IMR-90 (cell line): ENCODE measurements at regions not wholly inside any gene's neighbourhood (a gene's known extent, or its start where the extent isn't known, plus 50 kb on each side); places are given as distances from the start of the nearest gene placed in this dataset.

Experiments used
- ATAC-seq: fragments of 200-7000 bp; cut with Tn5 transposase; 2 replicates; pipeline ENCODE4 v1.9.1; 2020; ENCODE audit warnings: low read depth, mild to moderate bottlenecking, moderate library complexity
- BruUV-seq: library from RNA; stranded (reverse); fragments of 400-500 nt; replicated peaks from 2 replicates; lab custom pipeline; 2021; lab: Mats Ljungman, UMichigan
- CTCF ChIA-PET: fragments of 300-600 bp; formaldehyde crosslinking; extraction: SDS; loops from one replicate; lab custom pipeline; 2021; ENCODE audit warnings: antibody characterized with exemption; lab: Yijun Ruan, JAX
- POLR2A ChIA-PET: fragments of 300-600 bp; sonication (Branson Sonifier 250); formaldehyde crosslinking; loops from one replicate; lab custom pipeline; 2022; ENCODE audit warnings: antibody characterized with exemption; ENCODE audit not compliant: unreplicated experiment; lab: Charles Lee
- DNase-seq: peaks from one replicate; pipeline ENCODE4 v3.0.0; 2013
- H2AFZ ChIP-seq: replicated peaks from 2 replicates; pipeline ENCODE3; 2013; ENCODE audit warnings: low read length, mild to moderate bottlenecking; ENCODE audit not compliant: poor library complexity
- H2AK5ac ChIP-seq: 2 replicates; pipeline ENCODE4 v1.6.1; 2013; ENCODE audit warnings: low read depth, low read length, inconsistent platforms
- H2AK9ac ChIP-seq: replicated peaks from 2 replicates; pipeline ENCODE3; 2013; ENCODE audit warnings: mild to moderate bottlenecking, low read depth, low read length, moderate library complexity; ENCODE audit not compliant: poor library complexity
- H2BK120ac ChIP-seq: 2 replicates; pipeline ENCODE4 v1.6.1; 2013; ENCODE audit warnings: low read depth, low read length, inconsistent platforms
- H2BK15ac ChIP-seq: 3 replicates; pipeline ENCODE4 v1.6.1; 2013; ENCODE audit warnings: low read depth, low read length, inconsistent platforms
- H2BK20ac ChIP-seq: 2 replicates; pipeline ENCODE4 v1.6.1; 2013; ENCODE audit warnings: low read depth, mild to moderate bottlenecking, inconsistent platforms, low read length, moderate library complexity
- H2BK5ac ChIP-seq: 2 replicates; pipeline ENCODE4 v1.6.1; 2013; ENCODE audit warnings: mild to moderate bottlenecking, low read depth, low read length, inconsistent platforms; ENCODE audit not compliant: poor library complexity, severe bottlenecking
- H3K14ac ChIP-seq: replicated peaks from 2 replicates; pipeline ENCODE4 v1.6.1; 2013; ENCODE audit warnings: low read depth, low read length, inconsistent platforms
- H3K18ac ChIP-seq: 2 replicates; pipeline ENCODE4 v1.6.1; 2013; ENCODE audit warnings: low read depth, low read length, control low read depth
- H3K23ac ChIP-seq: 2 replicates; pipeline ENCODE4 v1.6.1; 2013; ENCODE audit warnings: low read depth, low read length, inconsistent platforms
- H3K27ac ChIP-seq: 2 replicates; pipeline ENCODE4 v1.5.1; 2013; ENCODE audit warnings: mild to moderate bottlenecking, control low read depth, low read length; ENCODE audit not compliant: insufficient read depth
- H3K27me3 ChIP-seq: 2 replicates; pipeline ENCODE4 v1.6.1; 2013; ENCODE audit warnings: low read length; ENCODE audit not compliant: control insufficient read depth, insufficient read depth
- H3K36me3 ChIP-seq: 2 replicates; pipeline ENCODE4 v1.6.1; 2013; ENCODE audit warnings: low read length, mixed read lengths; ENCODE audit not compliant: control insufficient read depth, insufficient read depth
- H3K4ac ChIP-seq: 2 replicates; pipeline ENCODE4 v1.6.1; 2013; ENCODE audit warnings: low read depth, low read length, inconsistent platforms
- H3K4me1 ChIP-seq: 2 replicates; pipeline ENCODE4 v1.6.1; 2013; ENCODE audit warnings: low read length, mixed read lengths; ENCODE audit not compliant: control insufficient read depth, insufficient read depth
- H3K4me2 ChIP-seq: 2 replicates; pipeline ENCODE4 v1.6.1; 2013; ENCODE audit warnings: low read depth, mild to moderate bottlenecking, control low read depth, low read length, moderate library complexity
- H3K4me3 ChIP-seq: 2 replicates; pipeline ENCODE4 v1.5.1; 2013; ENCODE audit warnings: low read depth, mild to moderate bottlenecking, control low read depth, low read length, moderate library complexity; ENCODE audit not compliant: insufficient read depth
- H3K56ac ChIP-seq: 2 replicates; pipeline ENCODE4 v1.6.1; 2013; ENCODE audit warnings: low read length, inconsistent platforms; ENCODE audit not compliant: insufficient read depth; ENCODE audit errors: extremely low read depth
- H3K79me1 ChIP-seq, 2 experiments: 2 replicates each; pipeline ENCODE4 v1.6.1; 2013; ENCODE audit warnings: low read length in 2 of 2, inconsistent platforms in 1 of 2, low read depth in 1 of 2
- H3K9ac ChIP-seq: 2 replicates; pipeline ENCODE4 v1.6.1; 2013; ENCODE audit warnings: low read depth, low read length, control low read depth
- H3K9me1 ChIP-seq: 2 replicates; pipeline ENCODE4 v1.6.1; 2013; ENCODE audit warnings: low read length, inconsistent platforms; ENCODE audit not compliant: insufficient read depth
- H3K9me3 ChIP-seq: 2 replicates; pipeline ENCODE4 v1.6.1; 2013; ENCODE audit warnings: low read length; ENCODE audit not compliant: control insufficient read depth, insufficient read depth
- H4K20me1 ChIP-seq: 2 replicates; pipeline ENCODE4 v1.6.1; 2013; ENCODE audit warnings: low read length, inconsistent platforms; ENCODE audit not compliant: insufficient read depth
- H4K5ac ChIP-seq: 2 replicates; pipeline ENCODE4 v1.6.1; 2013; ENCODE audit warnings: mild to moderate bottlenecking, low read depth, low read length, control low read depth
- H4K8ac ChIP-seq, 2 experiments: 2 replicates each; pipeline ENCODE4 v1.6.1; 2013; ENCODE audit warnings: low read depth in 2 of 2, low read length in 2 of 2, control low read depth in 1 of 2, inconsistent platforms in 1 of 2
- H4K91ac ChIP-seq: 2 replicates; pipeline ENCODE4 v1.6.1; 2013; ENCODE audit warnings: low read depth, low read length, inconsistent platforms; ENCODE audit not compliant: insufficient read depth
- CEBPB ChIP-seq: IDR thresholded peaks from 2 replicates; pipeline ENCODE4 v1.6.1; 2012; ENCODE audit warnings: low read depth, low read length, improper control_type of control experiment
- FOS ChIP-seq: fragments of 150-350 bp; IDR thresholded peaks from 2 replicates; pipeline ENCODE4 v1.6.1; 2016; ENCODE audit warnings: low read depth, low read length
- MAZ ChIP-seq: IDR thresholded peaks from 2 replicates; pipeline ENCODE4 v1.6.1; 2012; ENCODE audit warnings: low read depth, mild to moderate bottlenecking, low read length, improper control_type of control experiment, moderate library complexity, borderline replicate concordance
- MXI1 ChIP-seq: IDR thresholded peaks from 2 replicates; pipeline ENCODE4 v1.6.1; 2012; ENCODE audit warnings: low read depth, mild to moderate bottlenecking, low read length, moderate library complexity, borderline replicate concordance
- RAD21 ChIP-seq: IDR thresholded peaks from 2 replicates; pipeline ENCODE4 v1.6.1; 2012; ENCODE audit warnings: low read length, improper control_type of control experiment
- RFX5 ChIP-seq: IDR thresholded peaks from 2 replicates; pipeline ENCODE4 v1.8.0; 2012; ENCODE audit warnings: low read depth, mild to moderate bottlenecking, low read length, moderate library complexity
- USF2 ChIP-seq: fragments of 150-350 bp; IDR thresholded peaks from 2 replicates; pipeline ENCODE4 v1.6.1; 2017; ENCODE audit warnings: mild to moderate bottlenecking, antibody characterized with exemption, low read length, low read depth
- WGBS, 2 experiments: methylation state at CpG; one replicate each; pipeline versions ENCODE4 v1.1.5 to v1.1.7; 2013; ENCODE audit warnings: missing lambda C conversion rate in 2 of 2; ENCODE audit not compliant: insufficient read length in 1 of 2; ENCODE audit errors: extremely low coverage in 2 of 2; 5-methylcytosine and 5-hydroxymethylcytosine counted together
- dilution Hi-C: fragments of 300-500 bp; cut with HindIII; formaldehyde crosslinking; loops from one replicate; pipeline ENCODE4 v1.14.3; 2018; ENCODE audit warnings: low sequenced_read_pairs; ENCODE audit not compliant: unreplicated experiment
- in situ Hi-C: fragments of 300-500 bp; cut with MboI; formaldehyde crosslinking; loops from 3 replicates; pipeline ENCODE4 v1.14.3; 2019; ENCODE audit warnings: low sequenced_read_pairs, inconsistent platforms, mixed read lengths
- intact Hi-C: fragments of 100-400 bp; cut with micrococcal nuclease; formaldehyde crosslinking; loops from 2 replicates; pipeline ENCODE4 v1.10.0; 2022

- DNase-seq: peak; percentile 77
- intact Hi-C loops: no loop called here
- no peak overlapping the region; the same call in 1 of the 2 replicates for H3K4ac ChIP-seq
- ATAC-seq: peak; percentile 85
- H4K91ac ChIP-seq: no peak overlapping the region
- H2AK5ac ChIP-seq: no peak overlapping the region
- H4K20me1 ChIP-seq: no peaks in the 10 kb centered on the region
- H3K9me3 ChIP-seq: no peaks in the 10 kb centered on the region
- H3K23ac ChIP-seq: no peak overlapping the region
- H2BK5ac ChIP-seq: peak overlapping the region; percentile 48
- no peak overlapping the region for H3K14ac ChIP-seq
- H2BK15ac ChIP-seq: 0 out of 3 replicates have a peak overlapping the region, but pooled peaks have one; percentile 41
- H3K4me3 ChIP-seq: no peak overlapping the region
- peaks cover 2% of the 10 kb centered on the region; the same call in 1 of the 2 replicates for H3K4me1 ChIP-seq
- H3K36me3 ChIP-seq: no peaks in the 10 kb centered on the region
- H3K27ac ChIP-seq: no peak overlapping the region; the same call in 1 of the 2 replicates
- H2BK20ac ChIP-seq: 0 out of 2 replicates have a peak overlapping the region, but pooled peaks have one; percentile 55
- dilution Hi-C loops: no loop called here
- no peaks in the 10 kb centered on the region for H3K27me3 ChIP-seq
- ChIA-PET POLR2A (no interaction called here), CTCF (no interaction called here)
- BruUV-seq: no TSS peak
- peak overlapping the region; percentile 51; the same call in 1 of the 2 replicates for H2BK120ac ChIP-seq
- H4K5ac ChIP-seq: no peak overlapping the region
- peak overlapping the region; percentile 20; the same call in 1 of the 2 replicates for H3K18ac ChIP-seq
- no peaks in the 10 kb centered on the region for H3K79me1 ChIP-seq
- no peak overlapping the region for H3K4me2 ChIP-seq
- H2AFZ ChIP-seq: peak overlapping the region; percentile 65
- in situ Hi-C loops: no loop called here
- no peak overlapping the region for H3K9ac ChIP-seq
- peak overlapping the region; percentile 60 for H2AK9ac ChIP-seq
- no peak overlapping the region for H3K56ac ChIP-seq
- no peaks in the 10 kb centered on the region for H3K9me1 ChIP-seq
- TF ChIP-seq FOS: peak; percentile 32; the same call in 1 of the 2 replicates
- no peak for TF ChIP-seq MXI1
- no peak for TF ChIP-seq RFX5
- TF ChIP-seq CEBPB: peak; percentile 33; the same call in 1 of the 2 replicates
- TF ChIP-seq USF2: no peak
- TF ChIP-seq RAD21: no peak
- TF ChIP-seq MAZ: 0 out of 2 replicates have a peak, but pooled peaks have one; percentile 30
- 20% methylated on average over 1 of the region's 3 CpGs; no CpG with 5 or more reads in 1 of the 2 experiments for WGBS, 2 experiments
- peak overlapping the region in 1 of 2 experiments; percentile 31; a peak in 2 of 4 replicates for H4K8ac ChIP-seq
Observed at GRCh38 chrX:40947276-40947675, 138.0 kb upstream of the USP9X start.
